Gastrocnemius medialis (tissue), 4 donors: ENCODE measurements at regions not wholly inside any gene's neighbourhood (a gene's known extent, or its start where the extent isn't known, plus 50 kb on each side); places are given as distances from the start of the nearest gene placed in this dataset.

Experiments
- ATAC-seq, 2 donors: fragments of 150-250 bp; one replicate each; pipeline ENCODE4 v1.9.1; 2016
- DNase-seq, 2 donors: peaks; one replicate each; pipeline ENCODE4 v3.0.0-alpha.2; 2019
- H3K27ac ChIP-seq, 4 donors: fragments of 200-600 bp; sonication (generic); 1 replicate in 1 of 4; 2 replicates in 3 of 4; pipeline ENCODE4 v1.5.1; 2016 to 2018; ENCODE audit warnings: mild to moderate bottlenecking in 2 of 4, moderate library complexity in 1 of 4
- H3K27me3 ChIP-seq, 3 donors: fragments of 200-600 bp; sonication (generic) in 2 of 3; 1 replicate in 1 of 3; 2 replicates in 2 of 3; pipeline versions ENCODE4 v1.5.1 to v1.6.0; 2016 to 2019; ENCODE audit warnings: mild to moderate bottlenecking in 1 of 3, moderate library complexity in 1 of 3
- H3K36me3 ChIP-seq, 2 donors: fragments of 200-600 bp; sonication (generic) in 1 of 2; one replicate each; pipeline ENCODE4 v1.5.1; 2017 to 2018
- H3K4me1 ChIP-seq, 2 donors: fragments of 200-600 bp; sonication (generic) in 1 of 2; one replicate each; pipeline ENCODE4 v1.5.1; 2016 to 2017; ENCODE audit warnings: mild to moderate bottlenecking in 2 of 2
- H3K4me3 ChIP-seq, 4 donors: fragments of 200-600 bp; sonication (generic) in 3 of 4; 1 replicate in 1 of 4; 2 replicates in 3 of 4; pipeline ENCODE4 v1.5.1; 2016 to 2019; ENCODE audit warnings: mild to moderate bottlenecking in 2 of 4
- H3K9me3 ChIP-seq, 3 donors: fragments of 200-600 bp; sonication (generic) in 2 of 3; 1 replicate in 1 of 3; 2 replicates in 2 of 3; pipeline ENCODE4 v1.5.1; 2016 to 2019
- POLR2A ChIP-seq, 2 donors: fragments of 450-650 bp; IDR thresholded peaks; one replicate each; pipeline ENCODE4 v1.6.1; 2017; ENCODE audit warnings: antibody characterized with exemption in 2 of 2, mild to moderate bottlenecking in 2 of 2, moderate library complexity in 2 of 2
- in situ Hi-C, 4 donors: fragments of 200-750 bp; cut with MboI; loops; one replicate each; pipeline versions ENCODE4 v1.15.0 to v1.8.0; 2017; ENCODE audit warnings: low sequenced_read_pairs in 4 of 4
- intact Hi-C: fragments of 100-400 bp; cut with DNase I; formaldehyde crosslinking; loops from one replicate; pipeline ENCODE4 v1.15.1; 2023; ENCODE audit warnings: low total_unique reads
- TF ChIP-seq, protein P1 (sequence below), 5 experiments: fragments of 450-650 bp in 3 of 5; fragments of 200-600 bp in 2 of 5; sonication (generic) in 2 of 5; IDR thresholded peaks in 4 of 5; conservative IDR thresholded peaks in 1 of 5; 1 replicate in 4 of 5; 2 replicates in 1 of 5; pipeline ENCODE4 v1.5.1; 2016 to 2019; ENCODE audit warnings: antibody characterized with exemption in 5 of 5, mild to moderate bottlenecking in 3 of 5, moderate library complexity in 3 of 5

DNA sequence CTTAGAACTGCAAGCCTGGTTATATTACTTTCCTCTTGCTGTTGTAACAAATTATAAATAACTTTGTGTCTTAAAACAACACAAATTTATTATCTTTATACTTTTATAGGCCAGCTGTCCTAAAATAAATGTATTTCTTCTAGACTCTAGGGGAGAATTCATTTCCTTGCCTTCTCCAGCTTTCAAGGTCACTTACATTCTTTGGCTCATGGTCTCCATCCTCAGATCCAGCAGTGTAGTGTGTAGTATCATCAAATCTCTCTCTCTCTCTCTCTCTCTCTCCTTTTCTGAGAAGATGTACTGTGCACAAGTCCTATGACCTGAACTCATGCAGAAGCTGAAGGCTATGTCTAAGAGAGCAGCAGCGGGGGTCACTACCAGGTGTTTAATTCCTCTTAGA is 1510.6 kb downstream of the MRPL39 start:
- TF ChIP-seq, protein P1, sequence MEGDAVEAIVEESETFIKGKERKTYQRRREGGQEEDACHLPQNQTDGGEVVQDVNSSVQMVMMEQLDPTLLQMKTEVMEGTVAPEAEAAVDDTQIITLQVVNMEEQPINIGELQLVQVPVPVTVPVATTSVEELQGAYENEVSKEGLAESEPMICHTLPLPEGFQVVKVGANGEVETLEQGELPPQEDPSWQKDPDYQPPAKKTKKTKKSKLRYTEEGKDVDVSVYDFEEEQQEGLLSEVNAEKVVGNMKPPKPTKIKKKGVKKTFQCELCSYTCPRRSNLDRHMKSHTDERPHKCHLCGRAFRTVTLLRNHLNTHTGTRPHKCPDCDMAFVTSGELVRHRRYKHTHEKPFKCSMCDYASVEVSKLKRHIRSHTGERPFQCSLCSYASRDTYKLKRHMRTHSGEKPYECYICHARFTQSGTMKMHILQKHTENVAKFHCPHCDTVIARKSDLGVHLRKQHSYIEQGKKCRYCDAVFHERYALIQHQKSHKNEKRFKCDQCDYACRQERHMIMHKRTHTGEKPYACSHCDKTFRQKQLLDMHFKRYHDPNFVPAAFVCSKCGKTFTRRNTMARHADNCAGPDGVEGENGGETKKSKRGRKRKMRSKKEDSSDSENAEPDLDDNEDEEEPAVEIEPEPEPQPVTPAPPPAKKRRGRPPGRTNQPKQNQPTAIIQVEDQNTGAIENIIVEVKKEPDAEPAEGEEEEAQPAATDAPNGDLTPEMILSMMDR (IDR thresholded peaks at IDR 0.05 in 4 of 5, conservative IDR thresholded peaks at IDR 0.05 in 1 of 5): no peak
- no peak for TF ChIP-seq POLR2A (IDR thresholded peaks at IDR 0.05)
- DNase-seq (no peak), ATAC-seq (no peak)
- Histone ChIP-seq H3K27me3 (no peaks in the 10 kb centered on the region), H3K27ac (no peak overlapping the region), H3K4me1 (no peaks in the 10 kb centered on the region), H3K4me3 (no peak overlapping the region), H3K36me3 (no peaks in the 10 kb centered on the region), H3K9me3 (no peaks in the 10 kb centered on the region)
- in situ Hi-C loops: no loop called here
- intact Hi-C loops: no loop called here

DNA sequence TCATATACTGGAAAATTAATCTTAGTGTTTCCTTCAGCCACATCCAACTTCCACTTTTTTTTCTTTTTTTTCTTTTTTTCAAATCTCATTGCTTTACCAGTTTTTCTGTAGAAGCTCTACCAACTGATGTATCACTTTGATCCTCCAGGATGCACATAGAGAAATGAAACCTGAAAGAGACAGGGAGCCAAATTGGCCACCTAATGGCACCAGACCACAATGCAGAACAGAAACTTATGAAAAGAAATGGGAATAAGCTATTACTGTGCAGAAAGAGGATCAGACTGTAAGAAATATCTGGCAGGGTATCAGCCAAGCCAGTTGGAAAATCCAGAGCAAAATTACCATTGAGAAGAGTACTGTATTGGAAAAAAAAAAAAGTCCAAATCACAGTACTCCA is 1514.2 kb downstream of the MRPL39 start:
- Histone ChIP-seq H3K27ac (no peak overlapping the region), H3K9me3 (no peaks in the 10 kb centered on the region), H3K4me3 (no peak overlapping the region), H3K4me1 (no peaks in the 10 kb centered on the region), H3K36me3 (no peaks in the 10 kb centered on the region), H3K27me3 (no peaks in the 10 kb centered on the region)
- in situ Hi-C loops (no loop called here), intact Hi-C loops (no loop called here)
- ATAC-seq: no peak
- DNase-seq: no peak
- TF ChIP-seq POLR2A (IDR thresholded peaks at IDR 0.05): no peak

DNA sequence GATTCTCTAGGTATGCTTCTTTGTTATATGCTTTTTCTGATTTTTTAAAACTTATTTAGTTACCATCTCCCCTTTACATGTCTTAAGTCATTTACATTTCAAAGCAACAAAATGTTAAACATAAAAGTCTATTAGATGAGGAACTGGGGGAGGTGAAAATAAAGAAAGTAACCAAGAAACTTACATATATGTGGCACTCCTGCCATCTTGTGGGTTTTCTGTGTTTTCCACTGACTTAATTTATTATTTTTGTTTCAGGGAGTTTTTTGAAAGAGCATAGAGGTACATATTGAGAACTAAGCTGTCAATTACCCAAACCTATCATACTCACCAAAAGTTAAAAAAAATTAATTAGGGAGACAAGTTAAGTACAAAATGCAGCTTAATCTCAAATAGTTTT is 1531.1 kb downstream of the MRPL39 start:
- Histone ChIP-seq H3K27ac (no peak overlapping the region), H3K4me3 (no peak overlapping the region), H3K36me3 (no peaks in the 10 kb centered on the region), H3K4me1 (no peaks in the 10 kb centered on the region), H3K9me3 (no peaks in the 10 kb centered on the region), H3K27me3 (no peaks in the 10 kb centered on the region)
- TF ChIP-seq POLR2A (IDR thresholded peaks at IDR 0.05): no peak
- in situ Hi-C loops (no loop called here), intact Hi-C loops (no loop called here)
- no peak for ATAC-seq
- DNase-seq: no peak

DNA sequence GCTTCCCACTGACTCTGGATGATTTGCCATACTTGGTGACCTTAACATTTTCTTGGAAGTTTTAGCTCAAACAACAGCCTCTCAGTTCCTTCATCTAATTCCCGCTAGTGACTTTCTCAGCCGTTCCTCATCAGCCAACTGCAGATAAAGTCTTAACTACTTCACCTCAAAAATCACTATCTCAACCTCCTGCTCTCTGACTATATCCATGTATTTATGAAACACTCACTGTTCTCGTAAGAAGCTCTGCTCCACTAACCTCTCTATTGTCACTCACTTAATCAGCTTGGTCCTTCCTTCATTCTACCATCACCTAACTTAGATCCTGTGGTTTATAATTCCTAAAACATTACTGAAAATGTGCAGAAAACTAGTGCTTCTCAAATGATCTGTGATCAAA is 1551.6 kb downstream of the MRPL39 start:
- Histone ChIP-seq H3K4me3 (no peak overlapping the region), H3K9me3 (no peaks in the 10 kb centered on the region), H3K27me3 (no peaks in the 10 kb centered on the region), H3K4me1 (no peaks in the 10 kb centered on the region), H3K27ac (no peak overlapping the region), H3K36me3 (no peaks in the 10 kb centered on the region)
- DNase-seq (no peak), ATAC-seq (no peak)
- in situ Hi-C loops: no loop called here
- TF ChIP-seq POLR2A (IDR thresholded peaks at IDR 0.05): no peak
- TF ChIP-seq, protein P1 (IDR thresholded peaks at IDR 0.05 in 4 of 5, conservative IDR thresholded peaks at IDR 0.05 in 1 of 5): no peak
- intact Hi-C loops: no loop called here

DNA sequence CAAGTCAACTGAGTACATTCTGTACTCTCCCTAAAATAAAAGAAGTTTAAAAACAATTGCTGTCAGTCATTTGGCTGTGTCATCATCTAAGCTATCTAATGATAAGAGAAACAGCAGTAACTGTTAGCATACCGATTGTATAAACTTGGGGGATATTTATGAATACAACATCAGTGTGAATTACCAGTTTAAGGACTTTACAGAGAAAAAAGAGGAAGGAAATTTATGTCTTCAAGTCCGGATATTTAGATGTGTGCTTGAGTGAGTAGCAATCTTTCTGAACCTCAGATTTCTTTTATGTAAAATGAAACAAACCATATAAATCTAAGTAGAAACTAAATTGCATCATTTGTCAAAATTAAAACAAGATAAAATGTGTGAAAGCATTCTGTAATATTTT is 1557.0 kb downstream of the MRPL39 start:
- in situ Hi-C loops (no loop called here), intact Hi-C loops (no loop called here)
- no peaks in the 10 kb centered on the region for H3K9me3 ChIP-seq
- TF ChIP-seq, protein P1 (IDR thresholded peaks at IDR 0.05 in 4 of 5, conservative IDR thresholded peaks at IDR 0.05 in 1 of 5): no peak
- TF ChIP-seq POLR2A (IDR thresholded peaks at IDR 0.05): no peak
- DNase-seq (no peak), ATAC-seq (no peak)
- no peak overlapping the region for H3K4me3 ChIP-seq
- H3K4me1 ChIP-seq: no peaks in the 10 kb centered on the region
- no peak overlapping the region for H3K27ac ChIP-seq
- H3K27me3 ChIP-seq: no peaks in the 10 kb centered on the region
- no peaks in the 10 kb centered on the region for H3K36me3 ChIP-seq

DNA sequence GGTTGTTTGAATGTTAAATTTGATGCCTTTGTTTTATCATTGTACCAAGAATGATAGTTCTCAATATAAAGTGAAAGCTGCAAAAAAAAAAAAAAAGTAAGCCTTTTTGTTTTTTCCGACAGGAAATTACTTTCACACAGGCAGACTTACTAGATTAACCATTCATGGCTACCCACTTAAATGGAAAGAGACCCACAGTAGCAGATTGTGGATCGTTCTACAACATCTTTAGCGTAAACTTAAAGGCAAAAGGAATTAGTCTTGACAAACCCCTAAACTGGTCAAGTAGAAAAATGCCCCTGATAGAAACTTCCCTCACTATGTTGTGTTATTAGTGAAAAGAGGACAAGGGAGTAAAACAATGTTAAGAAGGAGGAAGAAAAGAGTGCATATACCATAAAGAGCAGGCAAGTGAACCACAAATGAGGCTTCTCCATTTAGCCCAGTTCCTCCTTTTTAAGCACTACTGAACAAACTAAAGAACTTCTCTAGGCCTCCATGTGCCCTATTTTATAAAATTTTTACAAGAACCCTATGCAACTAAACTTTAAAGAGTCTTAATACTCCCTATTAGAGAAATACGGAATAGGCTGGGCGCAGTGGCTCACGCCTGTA is 1560.3 kb downstream of the MRPL39 start:
- in situ Hi-C loops (no loop called here), intact Hi-C loops (no loop called here)
- Histone ChIP-seq H3K36me3 (no peaks in the 10 kb centered on the region), H3K9me3 (no peaks in the 10 kb centered on the region), H3K27ac (no peak overlapping the region), H3K4me1 (no peaks in the 10 kb centered on the region), H3K27me3 (no peaks in the 10 kb centered on the region), H3K4me3 (no peak overlapping the region)
- no peak for TF ChIP-seq POLR2A (IDR thresholded peaks at IDR 0.05)
- TF ChIP-seq, protein P1 (IDR thresholded peaks at IDR 0.05 in 4 of 5, conservative IDR thresholded peaks at IDR 0.05 in 1 of 5): no peak
- ATAC-seq: no peak
- DNase-seq: no peak
